ENCODE measurements at regions not wholly inside any gene's neighbourhood (a gene's known extent, or its start where the extent isn't known, plus 50 kb on each side); places are given as distances from the start of the nearest gene placed in this dataset.

DNA sequence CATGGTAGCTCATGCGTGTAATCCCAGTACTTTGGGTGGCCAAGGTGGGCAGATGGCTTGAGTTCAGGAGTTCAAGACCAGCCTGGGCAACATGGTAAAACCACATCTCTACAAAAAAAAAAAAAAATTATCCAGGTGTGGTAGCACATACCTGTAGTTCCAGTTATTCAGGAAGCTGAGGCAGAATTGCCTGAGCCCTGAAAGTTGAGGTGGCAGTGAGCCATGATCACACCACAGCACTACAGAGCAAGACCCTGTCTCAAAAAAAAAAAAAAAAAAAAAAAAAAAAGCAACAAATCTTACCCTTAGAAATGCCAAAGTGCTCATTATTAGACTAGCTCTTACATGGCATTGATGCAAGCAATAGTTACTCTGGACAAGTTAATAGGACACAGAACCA lies 724.9 kb downstream of the MAT2B start (continued):
- no peak for TF ChIP-seq ZFP30 (CRISPR knock-in tag; IDR thresholded peaks at IDR 0.05)
- TF ChIP-seq, protein P1, sequence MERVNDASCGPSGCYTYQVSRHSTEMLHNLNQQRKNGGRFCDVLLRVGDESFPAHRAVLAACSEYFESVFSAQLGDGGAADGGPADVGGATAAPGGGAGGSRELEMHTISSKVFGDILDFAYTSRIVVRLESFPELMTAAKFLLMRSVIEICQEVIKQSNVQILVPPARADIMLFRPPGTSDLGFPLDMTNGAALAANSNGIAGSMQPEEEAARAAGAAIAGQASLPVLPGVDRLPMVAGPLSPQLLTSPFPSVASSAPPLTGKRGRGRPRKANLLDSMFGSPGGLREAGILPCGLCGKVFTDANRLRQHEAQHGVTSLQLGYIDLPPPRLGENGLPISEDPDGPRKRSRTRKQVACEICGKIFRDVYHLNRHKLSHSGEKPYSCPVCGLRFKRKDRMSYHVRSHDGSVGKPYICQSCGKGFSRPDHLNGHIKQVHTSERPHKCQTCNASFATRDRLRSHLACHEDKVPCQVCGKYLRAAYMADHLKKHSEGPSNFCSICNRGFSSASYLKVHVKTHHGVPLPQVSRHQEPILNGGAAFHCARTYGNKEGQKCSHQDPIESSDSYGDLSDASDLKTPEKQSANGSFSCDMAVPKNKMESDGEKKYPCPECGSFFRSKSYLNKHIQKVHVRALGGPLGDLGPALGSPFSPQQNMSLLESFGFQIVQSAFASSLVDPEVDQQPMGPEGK (CRISPR knock-in tag; IDR thresholded peaks at IDR 0.05; ENCODE audit: borderline replicate concordance), result no peak

- ATAC-seq, result peak; percentile 78
- TF ChIP-seq ZC3H10 (CRISPR knock-in tag; IDR thresholded peaks at IDR 0.05), result no peak
- TF ChIP-seq, protein P1 (CRISPR knock-in tag; IDR thresholded peaks at IDR 0.05; ENCODE audit: borderline replicate concordance), result no peak
- peak; percentile 61 for TF ChIP-seq ISL1 (CRISPR knock-in tag; IDR thresholded peaks at IDR 0.05)
- TF ChIP-seq TOX (CRISPR knock-in tag; IDR thresholded peaks at IDR 0.05; ENCODE audit: borderline replicate concordance), result peak; percentile 19; the same call in 1 of the 2 replicates
- TF ChIP-seq PPARA (CRISPR knock-in tag; IDR thresholded peaks at IDR 0.05; ENCODE audit: borderline replicate concordance), result no peak
These were observed 728.4 kb downstream of the MAT2B start for GRCh38 chr5:164233791-164234190.

DNA sequence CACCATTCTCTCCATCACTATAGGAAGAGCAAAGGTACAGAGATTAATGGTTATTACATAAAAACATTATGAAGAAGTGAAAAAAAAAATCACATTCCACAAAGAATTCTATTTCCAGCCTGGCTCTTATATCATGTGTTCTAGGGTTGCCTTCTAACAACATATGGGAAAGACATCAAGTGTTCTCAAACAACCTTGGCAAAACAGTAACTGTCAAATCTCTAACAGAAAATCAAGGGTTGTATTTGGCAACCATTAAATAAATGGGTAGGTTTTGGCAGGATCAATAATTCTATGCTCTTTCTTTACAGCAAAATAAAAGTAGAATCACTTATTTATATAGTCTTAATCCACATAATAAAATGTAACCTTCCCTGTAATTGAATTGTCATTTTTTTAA lies 728.9 kb downstream of the MAT2B start:
- TF ChIP-seq GLIS3 (CRISPR knock-in tag; IDR thresholded peaks at IDR 0.05) (no peak), CSDC2 (CRISPR knock-in tag; IDR thresholded peaks at IDR 0.05) (no peak), ESRRG (CRISPR knock-in tag; IDR thresholded peaks at IDR 0.05) (no peak), TCF4 (CRISPR knock-in tag; IDR thresholded peaks at IDR 0.05; ENCODE audit: borderline replicate concordance) (no peak), RARB (CRISPR knock-in tag; IDR thresholded peaks at IDR 0.05) (no peak), CSRNP3 (CRISPR knock-in tag; IDR thresholded peaks at IDR 0.05) (no peak), ZFP3 (CRISPR knock-in tag; IDR thresholded peaks at IDR 0.05) (no peak), PPARA (CRISPR knock-in tag; IDR thresholded peaks at IDR 0.05; ENCODE audit: borderline replicate concordance) (no peak), TOX (CRISPR knock-in tag; IDR thresholded peaks at IDR 0.05; ENCODE audit: borderline replicate concordance) (no peak), ZNF8 (CRISPR knock-in tag; IDR thresholded peaks at IDR 0.05) (no peak), ISL1 (CRISPR knock-in tag; IDR thresholded peaks at IDR 0.05) (no peak), ZC3H10 (CRISPR knock-in tag; IDR thresholded peaks at IDR 0.05) (no peak)
- TF ChIP-seq, protein P2, sequence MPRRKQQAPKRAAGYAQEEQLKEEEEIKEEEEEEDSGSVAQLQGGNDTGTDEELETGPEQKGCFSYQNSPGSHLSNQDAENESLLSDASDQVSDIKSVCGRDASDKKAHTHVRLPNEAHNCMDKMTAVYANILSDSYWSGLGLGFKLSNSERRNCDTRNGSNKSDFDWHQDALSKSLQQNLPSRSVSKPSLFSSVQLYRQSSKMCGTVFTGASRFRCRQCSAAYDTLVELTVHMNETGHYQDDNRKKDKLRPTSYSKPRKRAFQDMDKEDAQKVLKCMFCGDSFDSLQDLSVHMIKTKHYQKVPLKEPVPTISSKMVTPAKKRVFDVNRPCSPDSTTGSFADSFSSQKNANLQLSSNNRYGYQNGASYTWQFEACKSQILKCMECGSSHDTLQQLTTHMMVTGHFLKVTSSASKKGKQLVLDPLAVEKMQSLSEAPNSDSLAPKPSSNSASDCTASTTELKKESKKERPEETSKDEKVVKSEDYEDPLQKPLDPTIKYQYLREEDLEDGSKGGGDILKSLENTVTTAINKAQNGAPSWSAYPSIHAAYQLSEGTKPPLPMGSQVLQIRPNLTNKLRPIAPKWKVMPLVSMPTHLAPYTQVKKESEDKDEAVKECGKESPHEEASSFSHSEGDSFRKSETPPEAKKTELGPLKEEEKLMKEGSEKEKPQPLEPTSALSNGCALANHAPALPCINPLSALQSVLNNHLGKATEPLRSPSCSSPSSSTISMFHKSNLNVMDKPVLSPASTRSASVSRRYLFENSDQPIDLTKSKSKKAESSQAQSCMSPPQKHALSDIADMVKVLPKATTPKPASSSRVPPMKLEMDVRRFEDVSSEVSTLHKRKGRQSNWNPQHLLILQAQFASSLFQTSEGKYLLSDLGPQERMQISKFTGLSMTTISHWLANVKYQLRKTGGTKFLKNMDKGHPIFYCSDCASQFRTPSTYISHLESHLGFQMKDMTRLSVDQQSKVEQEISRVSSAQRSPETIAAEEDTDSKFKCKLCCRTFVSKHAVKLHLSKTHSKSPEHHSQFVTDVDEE (CRISPR knock-in tag; IDR thresholded peaks at IDR 0.05), result no peak
- TF ChIP-seq, protein P3, sequence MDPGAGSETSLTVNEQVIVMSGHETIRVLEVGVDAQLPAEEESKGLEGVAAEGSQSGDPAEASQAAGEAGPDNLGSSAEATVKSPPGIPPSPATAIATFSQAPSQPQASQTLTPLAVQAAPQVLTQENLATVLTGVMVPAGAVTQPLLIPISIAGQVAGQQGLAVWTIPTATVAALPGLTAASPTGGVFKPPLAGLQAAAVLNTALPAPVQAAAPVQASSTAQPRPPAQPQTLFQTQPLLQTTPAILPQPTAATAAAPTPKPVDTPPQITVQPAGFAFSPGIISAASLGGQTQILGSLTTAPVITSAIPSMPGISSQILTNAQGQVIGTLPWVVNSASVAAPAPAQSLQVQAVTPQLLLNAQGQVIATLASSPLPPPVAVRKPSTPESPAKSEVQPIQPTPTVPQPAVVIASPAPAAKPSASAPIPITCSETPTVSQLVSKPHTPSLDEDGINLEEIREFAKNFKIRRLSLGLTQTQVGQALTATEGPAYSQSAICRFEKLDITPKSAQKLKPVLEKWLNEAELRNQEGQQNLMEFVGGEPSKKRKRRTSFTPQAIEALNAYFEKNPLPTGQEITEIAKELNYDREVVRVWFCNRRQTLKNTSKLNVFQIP (CRISPR knock-in tag; IDR thresholded peaks at IDR 0.05; ENCODE audit: borderline replicate concordance, low read depth), result no peak
- ATAC-seq, result peak; percentile 19; the same call in 2 of the 3 replicates

GRCh38 chr5:164235300-164235891 lies 730.0 kb downstream of the MAT2B start:
- ATAC-seq, result peak; percentile 82
- TF ChIP-seq RARB (CRISPR knock-in tag; IDR thresholded peaks at IDR 0.05) (no peak), ISL1 (CRISPR knock-in tag; IDR thresholded peaks at IDR 0.05) (peak; percentile 56), GLIS3 (CRISPR knock-in tag; IDR thresholded peaks at IDR 0.05) (no peak), PPARA (CRISPR knock-in tag; IDR thresholded peaks at IDR 0.05; ENCODE audit: borderline replicate concordance) (no peak)
- TF ChIP-seq, protein P3 (CRISPR knock-in tag; IDR thresholded peaks at IDR 0.05; ENCODE audit: borderline replicate concordance, low read depth), result no peak
- TF ChIP-seq, protein P4, sequence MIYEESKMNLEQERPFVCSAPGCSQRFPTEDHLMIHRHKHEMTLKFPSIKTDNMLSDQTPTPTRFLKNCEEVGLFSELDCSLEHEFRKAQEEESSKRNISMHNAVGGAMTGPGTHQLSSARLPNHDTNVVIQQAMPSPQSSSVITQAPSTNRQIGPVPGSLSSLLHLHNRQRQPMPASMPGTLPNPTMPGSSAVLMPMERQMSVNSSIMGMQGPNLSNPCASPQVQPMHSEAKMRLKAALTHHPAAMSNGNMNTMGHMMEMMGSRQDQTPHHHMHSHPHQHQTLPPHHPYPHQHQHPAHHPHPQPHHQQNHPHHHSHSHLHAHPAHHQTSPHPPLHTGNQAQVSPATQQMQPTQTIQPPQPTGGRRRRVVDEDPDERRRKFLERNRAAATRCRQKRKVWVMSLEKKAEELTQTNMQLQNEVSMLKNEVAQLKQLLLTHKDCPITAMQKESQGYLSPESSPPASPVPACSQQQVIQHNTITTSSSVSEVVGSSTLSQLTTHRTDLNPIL (CRISPR knock-in tag; IDR thresholded peaks at IDR 0.05; ENCODE audit: low read depth), result no peak
- TF ChIP-seq, protein P1 (CRISPR knock-in tag; IDR thresholded peaks at IDR 0.05; ENCODE audit: borderline replicate concordance), result no peak

All from SK-N-SH treated with all-trans-retinoic acid at 6 μM for 48 hours (cell line).